ENCODE measurements at regions not wholly inside any gene's neighbourhood (a gene's known extent, or its start where the extent isn't known, plus 50 kb on each side); places are given as distances from the start of the nearest gene placed in this dataset.

- Histone ChIP-seq H3K4me3 (ENCODE audit: low read depth in 2 of 2, low read length in 2 of 2) (no peak overlapping the region), H3K36me3 (ENCODE audit: control insufficient read depth, insufficient read depth, low read length) (no peaks in the 10 kb centered on the region), H3K27ac (ENCODE audit: low read length) (no peak overlapping the region), H3K4me1 (ENCODE audit: control insufficient read depth, insufficient read depth, low read length) (no peaks in the 10 kb centered on the region), H3K9me3 (ENCODE audit: control insufficient read depth, insufficient read depth, low read depth, low read length) (no peaks in the 10 kb centered on the region), H3K27me3 (ENCODE audit: control insufficient read depth, insufficient read depth, low read length) (no peaks in the 10 kb centered on the region)
- ChIA-PET POLR2A (no interaction called here), CTCF (no interaction called here)
- intact Hi-C loops (cut with micrococcal nuclease; ENCODE audit: unreplicated experiment) = loop anchor here (10.0 kb wide), 1 partner anchor 695 kb away; no protein-coding TSS in a partner anchor
- TF ChIP-seq TCF7L2 (IDR thresholded peaks at IDR 0.05; ENCODE audit: low read depth, low read length) = no peak
- TF ChIP-seq CTCF (IDR thresholded peaks at IDR 0.05) = no peak
- no peak for TF ChIP-seq POLR2AphosphoS5 (IDR thresholded peaks at IDR 0.05; ENCODE audit: low read depth, low read length)
- no peak for TF ChIP-seq REST (IDR thresholded peaks at IDR 0.05; ENCODE audit: insufficient read depth in 1 of 2, low read depth in 2 of 2, low read length in 1 of 2)
- ATAC-seq (no peak), DNase-seq (ENCODE audit: low read depth, low spot score) (no peak)
- no TSS peak for BruUV-seq (replicated peaks)
- in situ Hi-C loops (cut with HindIII; ENCODE audit: low pct_unique_long_range_greater_than_20kb, low sequenced_read_pairs) = no loop called here
Measured at GRCh38 chr18:60809937-60810336, 437.4 kb upstream of the MC4R start.

GRCh38 chr18:60812921-60813320 is 440.3 kb upstream of the MC4R start:
- no TSS peak for BruUV-seq (replicated peaks)
- ChIA-PET POLR2A (no interaction called here), CTCF (no interaction called here)
- H3K9me3 ChIP-seq (ENCODE audit: control insufficient read depth, insufficient read depth, low read depth, low read length) = no peaks in the 10 kb centered on the region
- no peaks in the 10 kb centered on the region for H3K36me3 ChIP-seq (ENCODE audit: control insufficient read depth, insufficient read depth, low read length)
- DNase-seq (ENCODE audit: low read depth, low spot score) (no peak), ATAC-seq (no peak)
- H3K27me3 ChIP-seq (ENCODE audit: control insufficient read depth, insufficient read depth, low read length) = no peaks in the 10 kb centered on the region
- no peak overlapping the region for H3K4me3 ChIP-seq (ENCODE audit: low read depth in 2 of 2, low read length in 2 of 2)
- in situ Hi-C loops (cut with HindIII; ENCODE audit: low pct_unique_long_range_greater_than_20kb, low sequenced_read_pairs) (no loop called here), intact Hi-C loops (cut with micrococcal nuclease; ENCODE audit: unreplicated experiment) (no loop called here)
- no peaks in the 10 kb centered on the region for H3K4me1 ChIP-seq (ENCODE audit: control insufficient read depth, insufficient read depth, low read length)
- H3K27ac ChIP-seq (ENCODE audit: low read length) = no peak overlapping the region
- TF ChIP-seq CTCF (IDR thresholded peaks at IDR 0.05) (no peak), REST (IDR thresholded peaks at IDR 0.05; ENCODE audit: insufficient read depth in 1 of 2, low read depth in 2 of 2, low read length in 1 of 2) (no peak), TCF7L2 (IDR thresholded peaks at IDR 0.05; ENCODE audit: low read depth, low read length) (no peak), SIN3A (IDR thresholded peaks at IDR 0.05; ENCODE audit: borderline replicate concordance, insufficient read depth, low read depth, low read length) (no peak), POLR2AphosphoS5 (IDR thresholded peaks at IDR 0.05; ENCODE audit: low read depth, low read length) (no peak)
